ENCODE measurements at regions not wholly inside any gene's neighbourhood (a gene's known extent, or its start where the extent isn't known, plus 50 kb on each side); places are given as distances from the start of the nearest gene placed in this dataset.

GRCh38 chr1:222243902-222244301 is 304.0 kb downstream of the HHIPL2 start:
- peak; percentile 32 for DNase-seq (ENCODE audit: low spot score)

- no peak for DNase-seq (ENCODE audit: low spot score)
These were observed 305.4 kb downstream of the HHIPL2 start for GRCh38 chr1:222242492-222242891.

- DNase-seq (ENCODE audit: low spot score) = no peak
These were observed 306.5 kb downstream of the HHIPL2 start for GRCh38 chr1:222241410-222241809.

DNA sequence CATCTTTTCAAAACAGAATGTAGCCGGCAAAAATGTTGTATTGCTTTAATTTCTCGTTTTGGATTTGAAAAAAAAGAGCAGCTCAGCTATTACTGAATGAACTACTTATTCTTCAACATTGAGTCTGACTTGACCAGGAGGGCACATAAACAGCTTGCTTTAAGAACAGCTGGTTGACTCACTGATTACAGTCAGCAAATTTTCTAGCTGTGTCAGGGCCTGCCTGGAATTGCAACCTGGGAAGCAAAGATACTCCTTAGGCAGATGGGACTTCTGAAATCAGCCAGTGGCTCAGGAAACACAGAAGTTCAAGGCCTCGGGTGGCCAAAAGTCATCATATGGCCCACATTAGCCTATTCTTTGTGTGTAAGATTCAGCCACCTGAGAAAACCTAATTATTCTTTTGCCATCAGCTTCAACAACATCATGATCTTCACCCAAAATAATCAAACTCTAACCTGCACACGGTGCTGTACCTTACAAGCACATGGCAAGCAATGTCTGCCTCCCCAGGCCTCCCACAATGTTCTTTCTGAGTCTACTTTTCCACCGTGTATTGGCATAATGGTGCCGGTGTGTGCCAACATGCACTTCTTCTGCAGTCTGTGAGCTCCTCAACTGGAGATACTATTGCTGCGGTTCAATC is 307.2 kb downstream of the HHIPL2 start:
- DNase-seq (ENCODE audit: low spot score) = peak; percentile 32

GRCh38 chr1:222239130-222239529 is 308.8 kb downstream of the HHIPL2 start:
- no peak for DNase-seq (ENCODE audit: low spot score)

- DNase-seq (ENCODE audit: low spot score) = no peak
These were observed 313.6 kb downstream of the HHIPL2 start for GRCh38 chr1:222234351-222234750.

DNA sequence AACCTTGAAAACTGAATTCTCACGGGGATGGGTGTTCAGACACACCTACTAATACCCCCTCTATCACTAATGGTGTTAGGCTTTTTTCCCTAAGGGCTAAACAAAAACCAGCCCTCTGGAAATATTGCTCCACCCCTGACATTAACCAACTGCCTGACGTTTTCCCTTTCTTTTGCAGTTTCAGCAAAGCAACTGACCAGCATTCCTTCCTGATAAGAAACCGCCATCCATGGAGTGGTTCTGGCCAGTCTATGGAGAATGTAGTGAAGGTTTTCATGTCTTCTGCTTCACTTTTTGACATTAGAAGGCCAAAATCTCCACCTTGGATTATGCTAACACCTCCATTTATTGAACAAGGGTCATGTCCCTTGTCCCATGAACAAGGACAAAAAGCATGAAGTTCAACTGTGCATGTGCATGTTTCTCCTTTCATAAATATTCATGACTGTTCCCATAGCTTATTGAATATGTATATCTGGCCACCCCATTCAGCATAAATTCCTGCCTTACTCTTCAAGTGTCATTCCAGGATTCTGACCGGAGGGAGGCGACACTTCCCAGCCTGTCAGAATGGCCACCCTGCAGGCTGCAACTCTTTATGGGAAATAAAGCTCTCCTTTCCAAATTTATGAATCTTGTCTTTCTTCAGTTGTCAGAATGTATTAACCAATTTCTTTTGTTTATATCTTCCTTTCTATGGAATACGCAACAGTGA is 314.3 kb downstream of the HHIPL2 start:
- DNase-seq (ENCODE audit: low spot score) = no peak

- DNase-seq (ENCODE audit: low spot score) = no peak
These were observed 315.1 kb downstream of the HHIPL2 start for GRCh38 chr1:222232842-222233241.

GRCh38 chr1:222229672-222230312 is 318.1 kb downstream of the HHIPL2 start:
- no peak for DNase-seq (ENCODE audit: low spot score)

DNA sequence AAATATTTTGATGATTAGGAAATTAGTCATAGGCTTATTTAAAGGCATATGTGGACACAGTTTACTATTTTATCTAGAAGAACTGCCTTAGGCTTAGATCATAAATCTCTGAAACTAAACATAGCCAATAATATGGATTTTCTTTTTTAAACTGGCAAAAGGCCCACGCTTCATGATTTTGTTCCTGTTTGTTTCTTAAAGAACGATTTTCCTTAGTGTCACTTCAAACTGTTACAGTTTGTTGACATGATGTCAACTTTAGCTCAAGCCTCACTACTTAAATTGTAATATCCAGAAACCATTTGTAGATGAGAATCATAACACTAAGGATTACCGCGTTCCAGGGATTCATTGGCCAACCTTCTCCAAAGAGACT is 322.6 kb downstream of the HHIPL2 start:
- no peak for DNase-seq (ENCODE audit: low spot score)

DNA sequence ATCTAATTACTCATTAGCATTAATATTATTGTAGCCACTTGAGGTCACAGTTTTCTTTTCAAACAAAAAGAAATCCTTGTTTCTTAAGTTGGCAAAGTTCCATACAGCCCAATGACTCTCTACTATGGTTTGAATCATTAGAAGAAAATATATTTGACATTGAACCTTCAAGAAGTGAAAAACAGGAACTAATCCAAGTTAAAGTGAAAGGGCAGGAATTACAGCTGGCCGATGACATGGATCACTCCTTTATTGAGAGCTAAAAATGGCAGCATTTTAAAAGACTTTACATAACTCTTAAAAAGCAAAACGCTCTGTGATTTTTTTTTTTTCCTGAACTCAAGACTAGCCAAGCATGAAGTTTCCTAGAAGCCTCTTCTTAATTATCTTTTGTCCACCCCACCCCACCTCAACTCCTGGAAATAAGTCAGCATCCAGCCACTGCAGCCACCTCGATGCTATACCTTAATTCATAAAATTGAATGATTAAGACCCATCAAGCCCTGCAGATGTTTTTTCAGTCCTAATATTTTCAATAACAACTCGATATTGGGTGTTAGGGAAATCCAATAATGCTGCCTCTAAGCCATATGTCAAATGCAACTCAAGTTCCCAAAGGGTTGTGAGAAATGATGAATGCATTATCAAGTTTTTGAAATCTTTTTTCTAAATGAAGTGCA is 323.1 kb downstream of the HHIPL2 start:
- no peak for DNase-seq (ENCODE audit: low spot score)

GRCh38 chr1:222224156-222224555 is 323.7 kb downstream of the HHIPL2 start:
- DNase-seq (ENCODE audit: low spot score) = no peak

DNA sequence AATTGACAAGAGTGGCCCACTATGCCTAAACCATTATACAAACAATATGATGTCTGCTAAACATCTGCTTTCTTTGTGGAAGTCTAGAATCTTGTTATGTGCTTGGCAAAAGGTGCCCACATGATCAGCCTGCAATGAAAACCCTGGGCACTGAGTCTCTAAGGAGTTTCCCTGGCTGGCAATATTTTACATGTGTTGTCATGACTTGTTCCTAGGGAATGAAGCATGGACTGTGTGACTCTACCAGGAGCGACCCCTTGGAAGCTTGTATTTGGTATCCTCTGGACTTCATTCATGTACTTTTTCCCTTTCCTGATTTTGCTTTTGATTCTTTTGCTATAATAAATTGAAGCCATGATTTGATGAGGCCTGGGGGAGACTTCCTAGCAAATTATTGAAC is 324.9 kb downstream of the HHIPL2 start:
- no peak for DNase-seq (ENCODE audit: low spot score)

DNA sequence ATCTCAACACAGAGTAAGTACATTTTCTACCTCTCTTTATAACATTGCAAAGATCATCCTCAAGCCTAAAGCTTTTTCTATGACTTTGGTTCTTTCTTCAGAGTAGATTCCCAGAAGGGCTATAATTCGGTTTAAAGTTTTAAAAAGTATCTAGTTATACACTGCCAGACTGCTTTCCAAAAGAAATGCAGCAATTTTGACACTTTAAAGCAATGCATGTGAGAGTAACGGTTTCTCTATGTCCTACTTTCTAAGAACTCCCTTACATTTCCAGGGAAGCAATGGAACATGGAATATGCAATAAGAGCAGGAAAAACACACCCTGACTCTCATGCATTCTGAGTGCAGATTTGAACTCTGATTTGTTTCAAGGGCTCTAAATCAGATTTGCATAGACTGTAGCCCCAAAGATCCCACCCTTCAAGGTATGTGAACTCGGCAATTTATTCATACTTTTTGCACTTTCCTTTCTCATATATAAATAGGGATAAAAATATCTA is 331.6 kb downstream of the HHIPL2 start:
- no peak for DNase-seq (ENCODE audit: low spot score)

DNA sequence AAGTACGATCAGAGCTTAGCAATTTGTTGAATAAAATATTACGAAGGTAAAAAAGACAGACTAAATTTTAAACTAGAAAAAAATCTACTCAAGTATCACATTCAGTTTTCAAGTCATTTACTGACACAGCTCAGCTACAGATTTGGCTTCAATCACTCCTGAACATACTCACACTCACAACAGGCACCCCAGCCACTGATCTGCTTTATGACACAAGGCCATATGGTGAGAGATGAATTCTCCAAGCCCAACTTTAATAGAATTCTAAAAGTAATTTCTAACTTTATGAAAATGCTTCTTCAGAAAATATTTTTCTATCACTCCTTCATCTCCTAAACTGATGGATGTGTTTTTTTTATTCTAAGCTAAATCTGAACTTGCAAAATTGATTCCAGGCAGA is 337.1 kb downstream of the HHIPL2 start:
- DNase-seq (ENCODE audit: low spot score) = no peak

GRCh38 chr1:222204475-222204874 is 343.4 kb downstream of the HHIPL2 start:
- DNase-seq (ENCODE audit: low spot score) = no peak

DNA sequence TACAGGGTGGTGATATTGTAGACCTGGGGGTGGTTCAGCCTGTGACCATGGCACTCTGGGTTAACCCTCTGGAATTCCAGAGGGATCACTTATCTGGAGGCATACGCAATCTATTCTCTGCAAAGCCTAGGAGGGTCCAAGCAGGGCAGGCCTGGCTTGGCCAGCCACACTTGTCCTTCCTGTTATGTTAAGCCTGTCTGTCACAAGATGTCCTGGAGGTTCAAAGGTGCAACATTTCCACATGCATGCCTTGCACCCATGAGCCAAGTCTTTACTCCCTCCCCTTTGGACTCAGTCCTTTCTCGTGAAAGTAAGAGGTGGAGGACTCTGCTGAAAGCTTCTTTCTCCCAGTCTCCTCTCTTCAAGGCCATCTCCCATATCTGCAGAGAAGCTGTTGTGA is 345.1 kb downstream of the HHIPL2 start:
- DNase-seq (ENCODE audit: low spot score) = no peak

GRCh38 chr1:222196736-222197135 is 351.2 kb downstream of the HHIPL2 start:
- DNase-seq (ENCODE audit: low spot score) = no peak

DNA sequence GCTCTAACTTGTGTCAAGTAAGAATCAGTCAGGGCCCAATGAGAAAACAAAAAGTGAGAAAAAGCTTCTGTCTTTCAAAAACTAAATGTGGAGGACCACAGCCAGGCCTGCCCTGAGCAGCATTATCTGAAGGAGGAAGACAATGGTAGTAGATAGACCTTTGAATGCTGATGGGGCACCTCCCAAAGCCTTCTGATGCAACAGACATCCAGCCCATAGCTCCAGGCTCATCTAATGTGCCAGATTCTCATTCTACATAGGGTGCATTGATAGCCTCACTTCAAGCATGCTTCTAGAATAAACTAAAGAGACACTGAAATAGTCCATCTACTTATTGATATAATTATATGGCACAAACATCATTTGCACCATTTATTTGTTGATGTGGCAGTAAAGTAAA is 351.6 kb downstream of the HHIPL2 start:
- no peak for DNase-seq (ENCODE audit: low spot score)

- DNase-seq (ENCODE audit: low spot score) = no peak
These were observed 352.0 kb downstream of the HHIPL2 start for GRCh38 chr1:222195857-222196256.

GRCh38 chr1:222189218-222189617 is 358.7 kb downstream of the HHIPL2 start:
- DNase-seq (ENCODE audit: low spot score) = no peak

DNA sequence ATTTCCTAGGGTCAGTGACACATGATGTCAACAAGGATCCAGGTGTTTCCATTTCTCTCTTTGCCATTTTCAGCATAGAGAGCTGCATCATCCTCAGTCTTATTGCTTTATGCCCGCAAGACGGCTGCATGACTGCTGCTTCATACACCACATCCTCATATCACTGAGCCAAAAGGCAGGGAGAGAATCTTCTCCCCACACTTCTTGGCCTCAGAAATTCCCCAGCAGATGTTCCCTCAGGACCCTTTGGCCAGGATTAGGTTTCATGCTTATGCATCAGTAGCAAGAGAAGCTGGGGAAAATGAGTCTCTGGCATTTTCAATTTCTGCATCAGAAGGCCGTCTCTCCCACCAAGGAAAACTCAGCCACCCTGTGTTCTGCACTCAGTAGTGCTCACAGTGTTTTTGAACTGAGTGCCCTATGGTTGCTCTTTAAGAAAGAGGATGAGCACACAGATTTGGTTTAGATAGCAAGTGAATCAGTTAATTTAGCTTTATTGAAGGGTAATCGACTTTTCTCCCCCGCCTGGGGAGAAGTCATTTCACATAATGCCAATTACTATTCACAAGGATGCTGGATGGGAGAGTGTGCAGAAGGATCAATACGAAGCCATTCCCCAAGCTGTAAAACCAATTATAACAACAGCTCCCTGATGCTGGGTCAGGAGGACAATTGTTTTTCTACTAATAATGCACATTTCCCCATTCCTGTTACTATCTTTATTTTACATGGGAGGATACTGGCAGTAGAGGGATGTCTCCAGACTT is 360.2 kb downstream of the HHIPL2 start:
- no peak for DNase-seq (ENCODE audit: low spot score)

Data from A172 (cell line).